NT2/D1 (cell line): ENCODE measurements at regions not wholly inside any gene's neighbourhood (a gene's known extent, or its start where the extent isn't known, plus 50 kb on each side); places are given as distances from the start of the nearest gene placed in this dataset.
"Not testable (repeated sequence)": the region's sequence is repeated elsewhere in the genome, so short reads cannot be mapped to it uniquely, and the experiment has no call there.

ENCODE experiments used
- SUZ12 ChIP-seq: IDR thresholded peaks from 2 replicates; pipeline ENCODE4 v1.6.1; 2011; ENCODE audit not compliant: insufficient read length, insufficient read depth; ENCODE audit errors: extremely low read depth
- YY1 ChIP-seq: IDR thresholded peaks from 2 replicates; pipeline ENCODE4 v1.6.1; 2011; ENCODE audit not compliant: insufficient read length, insufficient read depth
- ZNF274 ChIP-seq: IDR thresholded peaks from 2 replicates; pipeline ENCODE4 v1.6.1; 2011; ENCODE audit warnings: mild to moderate bottlenecking, low read depth, low read length

GRCh38 chr4:25994577-25994976, 80.6 kb downstream of the SMIM20 start:
- TF ChIP-seq ZNF274, YY1, SUZ12: not testable (repeated sequence)
